ENCODE measurements at regions not wholly inside any gene's neighbourhood (a gene's known extent, or its start where the extent isn't known, plus 50 kb on each side); places are given as distances from the start of the nearest gene placed in this dataset.

- DNase-seq (ENCODE audit: low spot score), result no peak
Observed at GRCh38 chr7:144960763-144961162, 124.9 kb upstream of the TPK1 start.

- DNase-seq (ENCODE audit: low spot score), result no peak
Observed at GRCh38 chr7:144957998-144958397, 122.1 kb upstream of the TPK1 start.

GRCh38 chr7:144955422-144955821 lies 119.6 kb upstream of the TPK1 start:
- DNase-seq (ENCODE audit: low spot score), result no peak

GRCh38 chr7:144941127-144941526 lies 105.3 kb upstream of the TPK1 start:
- DNase-seq (ENCODE audit: low spot score), result no peak

- no peak for DNase-seq (ENCODE audit: low spot score)
Observed at GRCh38 chr7:144937199-144937598, 101.3 kb upstream of the TPK1 start.

GRCh38 chr7:144936314-144936713 lies 100.5 kb upstream of the TPK1 start:
- no peak for DNase-seq (ENCODE audit: low spot score)

GRCh38 chr7:144910411-144910810 lies 74.6 kb upstream of the TPK1 start:
- no peak for DNase-seq (ENCODE audit: low spot score)

- no peak for DNase-seq (ENCODE audit: low spot score)
Observed at GRCh38 chr7:144908943-144909556, 73.2 kb upstream of the TPK1 start.

- DNase-seq (ENCODE audit: low spot score), result no peak
Observed at GRCh38 chr7:144908324-144908723, 72.5 kb upstream of the TPK1 start.

GRCh38 chr7:144907577-144907976 lies 71.7 kb upstream of the TPK1 start:
- DNase-seq (ENCODE audit: low spot score), result no peak

GRCh38 chr7:144903201-144903600 lies 67.3 kb upstream of the TPK1 start:
- DNase-seq (ENCODE audit: low spot score), result no peak

- DNase-seq (ENCODE audit: low spot score), result no peak
Observed at GRCh38 chr7:144892761-144893160, 56.9 kb upstream of the TPK1 start.

Data from putamen (tissue), 1 donor.